Aorta (tissue), 5 donors: ENCODE measurements at regions not wholly inside any gene's neighbourhood (a gene's known extent, or its start where the extent isn't known, plus 50 kb on each side); places are given as distances from the start of the nearest gene placed in this dataset.

ENCODE experiments used
- ATAC-seq: fragments of 200-7000 bp; cut with Tn5 transposase; one replicate; pipeline ENCODE4 v1.9.1; 2022; ENCODE audit warnings: moderate library complexity; ENCODE audit not compliant: low FRiP score
- DNase-seq, 2 donors: peaks; one replicate each; pipeline ENCODE4 v3.0.0-alpha.2; 2020
- H3K27ac ChIP-seq, 2 donors: one replicate each; pipeline ENCODE4 v1.5.1; 2013; ENCODE audit warnings: low read length in 2 of 2, mild to moderate bottlenecking in 2 of 2, moderate library complexity in 2 of 2, control low read depth in 1 of 2, inconsistent platforms in 1 of 2, low read depth in 1 of 2
- H3K27me3 ChIP-seq, 2 donors: one replicate each; pipeline ENCODE4 v1.6.1; 2013; ENCODE audit warnings: control low read depth in 1 of 2, low read length in 1 of 2, mild to moderate bottlenecking in 1 of 2, moderate library complexity in 1 of 2; ENCODE audit not compliant: insufficient read depth in 2 of 2, control insufficient read depth in 1 of 2
- H3K36me3 ChIP-seq, 2 donors: one replicate each; pipeline ENCODE4 v1.6.1; 2013; ENCODE audit warnings: control low read depth in 1 of 2, low read length in 1 of 2, mild to moderate bottlenecking in 1 of 2; ENCODE audit not compliant: insufficient read depth in 2 of 2, control insufficient read depth in 1 of 2
- H3K4me1 ChIP-seq, 2 donors: one replicate each; pipeline ENCODE4 v1.6.1; 2013; ENCODE audit warnings: low read length in 2 of 2, control low read depth in 1 of 2, mild to moderate bottlenecking in 1 of 2, moderate library complexity in 1 of 2; ENCODE audit not compliant: insufficient read depth in 2 of 2, control insufficient read depth in 1 of 2
- H3K4me3 ChIP-seq, 2 donors: one replicate each; pipeline ENCODE4 v1.5.1; 2013; ENCODE audit warnings: low read length in 2 of 2, control low read depth in 1 of 2, mild to moderate bottlenecking in 1 of 2
- H3K9me3 ChIP-seq: one replicate; pipeline ENCODE4 v1.6.1; 2013; ENCODE audit warnings: mild to moderate bottlenecking, low read length; ENCODE audit not compliant: control insufficient read depth
- WGBS, 2 donors: extraction: QIAGEN DNeasy Blood & Tissue Kit; methylation state at CpG; one replicate each; pipeline ENCODE4 v1.1.7; 2013; 5-methylcytosine and 5-hydroxymethylcytosine counted together
- intact Hi-C, 2 donors: fragments of 100-400 bp; cut with DNase I; formaldehyde crosslinking; loops; one replicate each; pipeline versions ENCODE4 v1.14.2 to v1.15.0; 2022
- donor health status: healthy with polysubstance abuse.
- donor health status: Bipolar disorder and iron deficiency.
- donor health status: DM: no; HTN: no; CAD: no.
- donor health status: DM: no; HTN: no; CAD: no.
- donor health status: DM: yes; HTN: yes; CAD: no.

- WGBS, 2 donors = 88% methylated on average over 14 of the region's 14 CpGs
- no peak overlapping the region for H3K4me3 ChIP-seq
- H3K27me3 ChIP-seq = no peaks in the 10 kb centered on the region
- H3K9me3 ChIP-seq = no peaks in the 10 kb centered on the region
- intact Hi-C loops = loop anchor here in 1 of 2 donors (5.0 kb wide), 1 partner anchor 333 kb away; no protein-coding TSS in a partner anchor
- no peaks in the 10 kb centered on the region for H3K36me3 ChIP-seq
- peaks cover 2 to 6% of the 10 kb centered on the region in 2 donors for H3K4me1 ChIP-seq
- H3K27ac ChIP-seq = no peak overlapping the region
- ATAC-seq = no peak
- no peak for DNase-seq
Measured at GRCh38 chr10:43968961-43969360, 320.3 kb upstream of the ZNF32 start.

- intact Hi-C loops = loop anchor here in 1 of 2 donors (5.0 kb wide), 1 partner anchor 334 kb away; no protein-coding TSS in a partner anchor
- DNase-seq (no peak), ATAC-seq (no peak)
- 88 to 94% methylated on average over 1 of the region's 1 CpG for WGBS, 2 donors
- peaks cover 2 to 6% of the 10 kb centered on the region in 2 donors for H3K4me1 ChIP-seq
- no peak overlapping the region for H3K27ac ChIP-seq
- H3K27me3 ChIP-seq = no peaks in the 10 kb centered on the region
- H3K9me3 ChIP-seq = no peaks in the 10 kb centered on the region
- no peak overlapping the region for H3K4me3 ChIP-seq
- no peaks in the 10 kb centered on the region for H3K36me3 ChIP-seq
Measured at GRCh38 chr10:43968076-43968475, 319.4 kb upstream of the ZNF32 start.

- intact Hi-C loops = loop anchor here in 1 of 2 donors (5.0 kb wide), 1 partner anchor 336 kb away; no protein-coding TSS in a partner anchor
- 97% methylated on average over 3 of the region's 3 CpGs for WGBS, 2 donors
- H3K36me3 ChIP-seq = no peaks in the 10 kb centered on the region
- no peak overlapping the region for H3K27ac ChIP-seq
- H3K4me1 ChIP-seq = peaks cover 2 to 6% of the 10 kb centered on the region in 2 donors
- no peak for ATAC-seq
- no peaks in the 10 kb centered on the region for H3K27me3 ChIP-seq
- no peak overlapping the region for H3K4me3 ChIP-seq
- no peaks in the 10 kb centered on the region for H3K9me3 ChIP-seq
- DNase-seq = peak in 1 of 2 donors; percentile 38
Measured at GRCh38 chr10:43966571-43966965, 317.9 kb upstream of the ZNF32 start.

- no peaks in the 10 kb centered on the region for H3K36me3 ChIP-seq
- WGBS, 2 donors = 92 to 93% methylated on average over 7 of the region's 7 CpGs
- no peaks in the 10 kb centered on the region for H3K27me3 ChIP-seq
- H3K9me3 ChIP-seq = no peaks in the 10 kb centered on the region
- DNase-seq (peak in 1 of 2 donors; percentile 55), ATAC-seq (no peak)
- H3K4me3 ChIP-seq = no peak overlapping the region
- H3K4me1 ChIP-seq = peaks cover 2 to 6% of the 10 kb centered on the region in 2 donors
- peak overlapping the region in 1 of 2 donors; percentile 20 for H3K27ac ChIP-seq
- intact Hi-C loops = loop anchor here in 1 of 2 donors (5.0 kb wide), 1 partner anchor 336 kb away; no protein-coding TSS in a partner anchor
Measured at GRCh38 chr10:43965918-43966570, 317.4 kb upstream of the ZNF32 start.

- intact Hi-C loops = loop anchor here in 1 of 2 donors (5.0 kb wide), 1 partner anchor 337 kb away; no protein-coding TSS in a partner anchor
Measured at GRCh38 chr10:43965033-43965917, 316.6 kb upstream of the ZNF32 start.

GRCh38 chr10:43964486-43964885 lies 315.8 kb upstream of the ZNF32 start:
- DNase-seq = no peak
- intact Hi-C loops = loop anchor here (5.0 kb wide), 2 partner anchors 97 to 103 kb away; no protein-coding TSS in a partner anchor
- peaks cover 2 to 9% of the 10 kb centered on the region in 2 donors for H3K4me1 ChIP-seq

More at GRCh38 chr10:43965033-43965917, 316.6 kb upstream of the ZNF32 start:
- Histone ChIP-seq H3K4me3 (no peak overlapping the region), H3K36me3 (no peaks in the 10 kb centered on the region), H3K27ac (peak overlapping the region; percentile 14 to 31), H3K4me1 (peaks cover 2 to 6% of the 10 kb centered on the region in 2 donors), H3K9me3 (no peaks in the 10 kb centered on the region), H3K27me3 (no peaks in the 10 kb centered on the region)
- WGBS, 2 donors = 18 to 24% methylated on average over 14 of the region's 14 CpGs
- peak; percentile 66 for ATAC-seq
- DNase-seq = peak in 1 of 2 donors; percentile 74

GRCh38 chr10:43963793-43964425 lies 315.2 kb upstream of the ZNF32 start:
- ATAC-seq = no peak
- peak; percentile 73 to 74 for DNase-seq
- Histone ChIP-seq H3K27ac (no peak overlapping the region), H3K4me1 (peaks cover 2 to 9% of the 10 kb centered on the region in 2 donors), H3K27me3 (no peaks in the 10 kb centered on the region), H3K4me3 (no peak overlapping the region), H3K36me3 (no peaks in the 10 kb centered on the region), H3K9me3 (no peaks in the 10 kb centered on the region)
- intact Hi-C loops = loop anchor here (5.0 kb wide), 2 partner anchors 97 to 103 kb away; no protein-coding TSS in a partner anchor
- WGBS, 2 donors = 87 to 91% methylated on average over 10 of the region's 10 CpGs

More at GRCh38 chr10:43964486-43964885, 315.8 kb upstream of the ZNF32 start:
- WGBS, 2 donors = 94 to 98% methylated on average over 5 of the region's 5 CpGs
- H3K27ac ChIP-seq = peak overlapping the region in 1 of 2 donors; percentile 32
- H3K36me3 ChIP-seq = no peaks in the 10 kb centered on the region
- no peaks in the 10 kb centered on the region for H3K9me3 ChIP-seq
- H3K27me3 ChIP-seq = no peaks in the 10 kb centered on the region
- no peak overlapping the region for H3K4me3 ChIP-seq
- no peak for ATAC-seq

- no peak overlapping the region for H3K4me3 ChIP-seq
- H3K4me1 ChIP-seq = peaks cover 2 to 9% of the 10 kb centered on the region in 2 donors
- WGBS, 2 donors = 97 to 98% methylated on average over 2 of the region's 2 CpGs
- no peaks in the 10 kb centered on the region for H3K27me3 ChIP-seq
- no peaks in the 10 kb centered on the region for H3K36me3 ChIP-seq
- ATAC-seq (no peak), DNase-seq (no peak)
- no peak overlapping the region for H3K27ac ChIP-seq
- H3K9me3 ChIP-seq = no peaks in the 10 kb centered on the region
- intact Hi-C loops = loop anchor here (5.0 kb wide), 2 partner anchors 96 to 104 kb away; no protein-coding TSS in a partner anchor
Measured at GRCh38 chr10:43963379-43963778, 314.7 kb upstream of the ZNF32 start.
